ENCODE measurements at regions not wholly inside any gene's neighbourhood (a gene's known extent, or its start where the extent isn't known, plus 50 kb on each side); places are given as distances from the start of the nearest gene placed in this dataset.

- no peak for TF ChIP-seq CTCF (IDR thresholded peaks at IDR 0.05; ENCODE audit: low read length)
- no peak for TF ChIP-seq EZH2 (optimal IDR thresholded peaks at IDR 0.05; ENCODE audit: low read depth, low read length)
Measured at GRCh38 chr18:1253827-1254226, 349.2 kb downstream of the ADCYAP1 start.
